ENCODE measurements at regions not wholly inside any gene's neighbourhood (a gene's known extent, or its start where the extent isn't known, plus 50 kb on each side); places are given as distances from the start of the nearest gene placed in this dataset.
"Not testable (repeated sequence)": the region's sequence is repeated elsewhere in the genome, so short reads cannot be mapped to it uniquely, and the experiment has no call there.

- Mint-ChIP-seq H3K27me3 (ENCODE audit: low read depth) (no peaks in the 10 kb centered on the region), H3K4me3 (no peak overlapping the region), H3K4me1 (ENCODE audit: low read depth) (no peaks in the 10 kb centered on the region), H3K9me3 (no peaks in the 10 kb centered on the region), H3K27ac (no peak overlapping the region), H3K36me3 (ENCODE audit: low read depth) (no peaks in the 10 kb centered on the region)
- intact Hi-C loops (cut with micrococcal nuclease): no loop called here
- no peak for DNase-seq
- CTCF ChIA-PET: interaction anchor here (0.6 kb wide), 2 partner anchors 11 to 350 kb away, joined by 3 read pairs; no protein-coding TSS in a partner anchor
Observed at GRCh38 chr16:59975953-59976352, 1241.8 kb upstream of the GOT2 start.

GRCh38 chr16:59973966-59974365, 1239.8 kb upstream of the GOT2 start:
- Mint-ChIP-seq H3K9me3 (peaks cover 5% of the 10 kb centered on the region), H3K4me1 (ENCODE audit: low read depth) (no peaks in the 10 kb centered on the region), H3K36me3 (ENCODE audit: low read depth) (no peaks in the 10 kb centered on the region), H3K4me3 (no peak overlapping the region), H3K27me3 (ENCODE audit: low read depth) (no peaks in the 10 kb centered on the region), H3K27ac (no peak overlapping the region)
- intact Hi-C loops (cut with micrococcal nuclease): no loop called here
- CTCF ChIA-PET: no interaction called here
- no peak for DNase-seq

GRCh38 chr16:59971264-59971663, 1237.1 kb upstream of the GOT2 start:
- intact Hi-C loops (cut with micrococcal nuclease): no loop called here
- CTCF ChIA-PET: no interaction called here
- H3K9me3 Mint-ChIP-seq: peaks cover 5% of the 10 kb centered on the region
- H3K27ac Mint-ChIP-seq: no peak overlapping the region
- no peaks in the 10 kb centered on the region for H3K4me1 Mint-ChIP-seq (ENCODE audit: low read depth)
- DNase-seq: no peak
- no peaks in the 10 kb centered on the region for H3K36me3 Mint-ChIP-seq (ENCODE audit: low read depth)
- H3K4me3 Mint-ChIP-seq: no peak overlapping the region
- H3K27me3 Mint-ChIP-seq (ENCODE audit: low read depth): no peaks in the 10 kb centered on the region

- no peak for DNase-seq
- H3K36me3 Mint-ChIP-seq (ENCODE audit: low read depth): no peaks in the 10 kb centered on the region
- intact Hi-C loops (cut with micrococcal nuclease): no loop called here
- no peaks in the 10 kb centered on the region for H3K4me1 Mint-ChIP-seq (ENCODE audit: low read depth)
- no peak overlapping the region for H3K4me3 Mint-ChIP-seq
- peaks cover 6% of the 10 kb centered on the region for H3K9me3 Mint-ChIP-seq
- no peak overlapping the region for H3K27ac Mint-ChIP-seq
- CTCF ChIA-PET: no interaction called here
- H3K27me3 Mint-ChIP-seq (ENCODE audit: low read depth): no peaks in the 10 kb centered on the region
Observed at GRCh38 chr16:59964232-59964924, 1230.3 kb upstream of the GOT2 start.

- Mint-ChIP-seq H3K4me3 (no peak overlapping the region), H3K9me3 (peaks cover 9% of the 10 kb centered on the region), H3K27ac (no peak overlapping the region), H3K27me3 (ENCODE audit: low read depth) (no peaks in the 10 kb centered on the region), H3K36me3 (ENCODE audit: low read depth) (no peaks in the 10 kb centered on the region), H3K4me1 (ENCODE audit: low read depth) (no peaks in the 10 kb centered on the region)
- no peak for DNase-seq
- CTCF ChIA-PET: no interaction called here
- intact Hi-C loops (cut with micrococcal nuclease): no loop called here
Observed at GRCh38 chr16:59959311-59959710, 1225.2 kb upstream of the GOT2 start.

GRCh38 chr16:59950431-59950830, 1216.3 kb upstream of the GOT2 start:
- H3K36me3 Mint-ChIP-seq (ENCODE audit: low read depth): no peaks in the 10 kb centered on the region
- no peaks in the 10 kb centered on the region for H3K27me3 Mint-ChIP-seq (ENCODE audit: low read depth)
- intact Hi-C loops (cut with micrococcal nuclease): no loop called here
- H3K4me1 Mint-ChIP-seq (ENCODE audit: low read depth): no peaks in the 10 kb centered on the region
- no peak for DNase-seq
- no peak overlapping the region for H3K4me3 Mint-ChIP-seq
- H3K27ac Mint-ChIP-seq: no peak overlapping the region
- CTCF ChIA-PET: no interaction called here
- H3K9me3 Mint-ChIP-seq: no peaks in the 10 kb centered on the region

GRCh38 chr16:59944041-59944440, 1209.9 kb upstream of the GOT2 start:
- intact Hi-C loops (cut with micrococcal nuclease); H3K9me3 Mint-ChIP-seq; H3K36me3 Mint-ChIP-seq (ENCODE audit: low read depth); DNase-seq; H3K27ac Mint-ChIP-seq; H3K27me3 Mint-ChIP-seq (ENCODE audit: low read depth); CTCF ChIA-PET; H3K4me1 Mint-ChIP-seq (ENCODE audit: low read depth); H3K4me3 Mint-ChIP-seq: not testable (repeated sequence)

- CTCF ChIA-PET: interaction anchor here (1.0 kb wide), 1 partner anchor 15 kb away, joined by 3 read pairs; no protein-coding TSS in a partner anchor
- DNase-seq: no peak
- Mint-ChIP-seq H3K9me3 (no peaks in the 10 kb centered on the region), H3K4me3 (no peak overlapping the region), H3K36me3 (ENCODE audit: low read depth) (no peaks in the 10 kb centered on the region), H3K27ac (no peak overlapping the region), H3K27me3 (ENCODE audit: low read depth) (no peaks in the 10 kb centered on the region), H3K4me1 (ENCODE audit: low read depth) (no peaks in the 10 kb centered on the region)
- intact Hi-C loops (cut with micrococcal nuclease): no loop called here
Observed at GRCh38 chr16:59941594-59941993, 1207.5 kb upstream of the GOT2 start.

GRCh38 chr16:59920054-59920453, 1185.9 kb upstream of the GOT2 start:
- no peaks in the 10 kb centered on the region for H3K4me1 Mint-ChIP-seq (ENCODE audit: low read depth)
- no peaks in the 10 kb centered on the region for H3K36me3 Mint-ChIP-seq (ENCODE audit: low read depth)
- no peak overlapping the region for H3K4me3 Mint-ChIP-seq
- CTCF ChIA-PET: no interaction called here
- no peaks in the 10 kb centered on the region for H3K27me3 Mint-ChIP-seq (ENCODE audit: low read depth)
- H3K27ac Mint-ChIP-seq: no peak overlapping the region
- peaks cover 8% of the 10 kb centered on the region for H3K9me3 Mint-ChIP-seq
- intact Hi-C loops (cut with micrococcal nuclease): no loop called here
- no peak for DNase-seq

- Mint-ChIP-seq H3K4me1 (ENCODE audit: low read depth) (no peaks in the 10 kb centered on the region), H3K27me3 (ENCODE audit: low read depth) (no peaks in the 10 kb centered on the region), H3K36me3 (ENCODE audit: low read depth) (no peaks in the 10 kb centered on the region), H3K4me3 (no peak overlapping the region), H3K27ac (no peak overlapping the region), H3K9me3 (peaks cover 4% of the 10 kb centered on the region)
- intact Hi-C loops (cut with micrococcal nuclease): no loop called here
- CTCF ChIA-PET: no interaction called here
- no peak for DNase-seq
Observed at GRCh38 chr16:59913666-59914065, 1179.5 kb upstream of the GOT2 start.

- CTCF ChIA-PET: no interaction called here
- DNase-seq: no peak
- no peaks in the 10 kb centered on the region for H3K36me3 Mint-ChIP-seq (ENCODE audit: low read depth)
- no peak overlapping the region for H3K27ac Mint-ChIP-seq
- H3K4me1 Mint-ChIP-seq (ENCODE audit: low read depth): no peaks in the 10 kb centered on the region
- H3K9me3 Mint-ChIP-seq: no peaks in the 10 kb centered on the region
- no peak overlapping the region for H3K4me3 Mint-ChIP-seq
- H3K27me3 Mint-ChIP-seq (ENCODE audit: low read depth): no peaks in the 10 kb centered on the region
- intact Hi-C loops (cut with micrococcal nuclease): no loop called here
Observed at GRCh38 chr16:59909262-59909661, 1175.1 kb upstream of the GOT2 start.

GRCh38 chr16:59907611-59908010, 1173.5 kb upstream of the GOT2 start:
- H3K4me3 Mint-ChIP-seq: no peak overlapping the region
- intact Hi-C loops (cut with micrococcal nuclease): no loop called here
- no peak for DNase-seq
- no peak overlapping the region for H3K27ac Mint-ChIP-seq
- no peaks in the 10 kb centered on the region for H3K4me1 Mint-ChIP-seq (ENCODE audit: low read depth)
- H3K27me3 Mint-ChIP-seq (ENCODE audit: low read depth): no peaks in the 10 kb centered on the region
- CTCF ChIA-PET: no interaction called here
- no peaks in the 10 kb centered on the region for H3K9me3 Mint-ChIP-seq
- no peaks in the 10 kb centered on the region for H3K36me3 Mint-ChIP-seq (ENCODE audit: low read depth)

- intact Hi-C loops (cut with micrococcal nuclease): no loop called here
- H3K27me3 Mint-ChIP-seq (ENCODE audit: low read depth): no peaks in the 10 kb centered on the region
- H3K27ac Mint-ChIP-seq: no peak overlapping the region
- CTCF ChIA-PET: no interaction called here
- no peak for DNase-seq
- H3K4me3 Mint-ChIP-seq: no peak overlapping the region
- no peaks in the 10 kb centered on the region for H3K9me3 Mint-ChIP-seq
- no peaks in the 10 kb centered on the region for H3K36me3 Mint-ChIP-seq (ENCODE audit: low read depth)
- H3K4me1 Mint-ChIP-seq (ENCODE audit: low read depth): no peaks in the 10 kb centered on the region
Observed at GRCh38 chr16:59905606-59906005, 1171.5 kb upstream of the GOT2 start.
